ENCODE measurements at regions not wholly inside any gene's neighbourhood (a gene's known extent, or its start where the extent isn't known, plus 50 kb on each side); places are given as distances from the start of the nearest gene placed in this dataset.
"Not testable (repeated sequence)": the region's sequence is repeated elsewhere in the genome, so short reads cannot be mapped to it uniquely, and the experiment has no call there.

DNA sequence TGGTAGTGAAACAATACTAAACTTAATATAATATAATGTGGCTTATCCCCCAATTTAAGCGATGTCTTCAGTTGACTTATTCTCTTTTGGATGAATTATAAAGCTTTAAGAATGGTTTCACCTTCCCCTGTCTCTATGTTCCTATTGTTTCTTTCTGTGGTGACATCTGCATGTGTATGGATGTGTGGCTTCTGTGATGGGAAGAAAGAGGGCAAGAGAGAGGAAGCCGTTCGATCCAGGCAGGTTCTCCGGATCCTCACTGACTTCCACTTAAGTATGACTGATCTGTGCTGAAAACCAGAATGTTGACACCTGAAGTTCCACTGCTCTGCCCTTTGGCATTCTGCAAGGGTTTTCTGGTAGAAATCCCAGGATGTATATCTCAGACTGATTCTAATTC, 1150.8 kb downstream of the STPG2 start:
- no peak for DNase-seq

- peak; percentile 1 to 37 (median 12) for DNase-seq
Measured at GRCh38 chr4:96993560-96993959, 1149.7 kb downstream of the STPG2 start.

DNA sequence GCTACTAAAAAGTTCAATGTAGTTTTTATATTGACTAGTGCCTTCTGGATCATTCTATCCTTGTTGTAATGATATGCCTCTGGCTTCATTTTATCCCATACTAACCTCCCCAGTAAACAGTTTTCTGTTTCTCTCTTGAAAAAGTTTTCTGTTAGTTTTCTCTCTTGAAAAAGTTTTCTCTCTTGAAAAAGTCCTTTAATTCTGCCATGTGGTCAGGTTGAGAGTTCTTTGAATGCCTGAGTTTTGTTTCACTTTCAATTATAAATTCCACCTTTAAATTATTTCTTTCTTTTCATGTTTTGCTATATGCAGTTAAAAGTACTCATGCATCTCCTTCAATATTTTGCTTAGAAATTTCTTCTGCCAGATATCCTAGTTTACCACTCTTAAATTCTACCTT, 1139.6 kb downstream of the STPG2 start:
- no peak for DNase-seq

DNA sequence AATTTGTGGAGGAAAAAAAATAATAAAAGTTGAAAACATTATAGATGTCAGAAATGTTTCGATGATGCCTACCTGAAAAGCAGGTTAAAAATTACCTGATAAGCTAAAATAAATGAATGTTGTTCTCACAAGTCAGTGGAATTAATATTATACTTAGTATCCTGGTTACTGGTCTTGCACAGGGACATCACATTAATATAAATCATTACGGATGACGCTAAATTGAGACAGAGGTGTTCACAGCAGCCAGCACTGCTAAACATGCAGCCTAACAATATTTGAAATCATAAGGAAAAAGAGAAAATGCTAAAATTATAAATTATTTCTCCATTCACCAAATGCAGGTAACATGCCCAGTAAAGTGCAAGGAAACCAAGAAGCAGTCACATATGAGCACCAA, 1130.0 kb downstream of the STPG2 start:
- DNase-seq, result no peak

DNA sequence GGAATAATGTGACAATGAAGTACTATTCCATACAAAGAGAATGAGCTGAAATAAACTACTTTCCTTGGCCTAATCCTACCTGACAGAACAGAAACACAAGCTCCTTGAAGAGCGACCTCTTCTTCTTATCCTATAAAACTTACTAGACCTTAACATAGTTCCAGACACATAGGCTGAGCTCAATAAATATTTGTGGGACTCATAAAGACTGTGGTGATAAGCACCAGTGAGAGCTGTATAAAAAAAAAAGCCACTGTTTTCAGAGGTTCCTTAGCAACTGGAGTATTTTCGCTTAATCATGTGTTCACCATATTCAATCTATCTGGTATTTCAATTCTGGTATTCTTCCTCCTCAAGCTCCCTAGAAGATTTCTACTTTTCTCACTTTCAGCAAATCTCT, 1129.6 kb downstream of the STPG2 start:
- no peak for DNase-seq

DNA sequence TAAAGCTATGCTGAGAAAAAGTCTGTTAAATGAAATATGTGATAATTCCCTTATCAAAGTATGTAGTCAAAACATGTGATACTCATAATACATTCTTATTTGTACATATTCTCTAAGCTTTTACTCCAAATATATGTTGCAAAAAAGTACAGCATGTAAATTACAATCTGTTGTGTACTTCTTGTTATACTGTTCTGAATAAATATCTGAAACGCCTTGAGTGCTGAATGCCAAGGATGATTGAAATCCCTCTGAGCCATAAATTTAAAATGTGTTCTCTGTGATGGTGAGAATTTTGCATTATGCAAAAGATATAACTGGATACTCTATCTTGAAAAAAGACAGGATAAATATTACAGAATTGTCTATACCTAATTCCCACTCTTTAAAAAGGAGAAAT, 1128.0 kb downstream of the STPG2 start:
- no peak for DNase-seq

- DNase-seq, result peak in 1 of 3 experiments; percentile 62
Measured at GRCh38 chr4:97016186-97016907, 1126.9 kb downstream of the STPG2 start.

GRCh38 chr4:97027728-97028410, 1115.4 kb downstream of the STPG2 start:
- peak in 1 of 3 experiments; percentile 62 for DNase-seq

DNA sequence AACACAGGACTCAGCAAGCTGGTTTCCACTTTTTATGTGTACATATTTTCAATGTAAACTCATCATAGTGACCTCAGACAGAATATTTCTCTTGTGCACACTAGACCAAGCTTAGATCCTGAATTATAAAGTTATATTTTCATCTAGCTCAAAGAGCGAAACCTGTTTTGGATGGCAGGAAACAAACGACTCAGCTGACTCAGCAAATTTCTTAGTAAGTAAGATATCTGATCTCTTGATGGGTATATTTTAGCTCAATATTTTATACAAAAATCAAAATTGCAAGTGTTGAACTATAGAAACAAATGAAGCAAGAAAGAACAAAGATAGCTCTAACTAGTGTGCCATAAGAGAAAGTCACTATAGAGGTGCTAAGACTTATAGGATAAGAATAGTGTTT, 1114.5 kb downstream of the STPG2 start:
- DNase-seq, result peak in 1 of 3 experiments; percentile 19

- peak in 1 of 3 experiments; percentile 5 for DNase-seq
Measured at GRCh38 chr4:97037411-97038145, 1105.7 kb downstream of the STPG2 start.

DNA sequence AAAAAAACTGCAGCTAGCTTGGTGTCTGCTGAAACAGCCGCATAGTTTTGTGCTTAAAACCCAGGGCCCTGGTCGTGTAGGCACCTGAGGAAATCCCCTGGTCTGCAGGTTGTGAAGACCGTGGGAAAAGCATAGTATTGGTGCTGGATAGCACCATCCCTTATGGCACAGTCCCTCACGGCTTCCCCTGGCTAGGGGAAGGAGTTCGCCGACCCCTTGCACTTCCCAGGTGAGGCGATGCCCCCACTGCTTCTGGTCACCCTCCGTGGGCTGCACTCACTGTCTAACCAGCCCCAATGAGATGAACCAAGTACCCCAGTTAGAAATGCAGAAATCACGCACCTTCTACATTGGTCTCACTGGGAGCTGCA, 1105.1 kb downstream of the STPG2 start:
- DNase-seq, result no peak

DNA sequence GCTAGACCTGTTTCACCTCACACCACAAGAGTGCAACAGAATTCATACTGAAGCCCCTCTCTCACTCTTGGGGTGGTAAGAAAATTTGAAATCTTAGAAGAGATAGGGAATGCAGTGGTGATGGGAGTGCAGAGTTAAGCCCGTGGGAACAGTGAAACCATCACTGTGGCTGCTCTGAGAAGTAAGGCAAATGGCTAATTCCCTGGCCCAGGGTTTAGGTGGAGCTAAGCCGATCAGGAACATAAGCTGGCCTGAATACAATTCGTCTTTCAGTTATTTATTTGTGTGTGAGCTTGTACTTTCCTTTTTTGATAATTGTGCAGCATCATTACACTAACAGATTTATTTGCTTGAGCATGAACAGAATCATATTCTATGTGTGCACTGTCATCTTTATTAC, 1070.6 kb downstream of the STPG2 start:
- DNase-seq, result no peak

DNA sequence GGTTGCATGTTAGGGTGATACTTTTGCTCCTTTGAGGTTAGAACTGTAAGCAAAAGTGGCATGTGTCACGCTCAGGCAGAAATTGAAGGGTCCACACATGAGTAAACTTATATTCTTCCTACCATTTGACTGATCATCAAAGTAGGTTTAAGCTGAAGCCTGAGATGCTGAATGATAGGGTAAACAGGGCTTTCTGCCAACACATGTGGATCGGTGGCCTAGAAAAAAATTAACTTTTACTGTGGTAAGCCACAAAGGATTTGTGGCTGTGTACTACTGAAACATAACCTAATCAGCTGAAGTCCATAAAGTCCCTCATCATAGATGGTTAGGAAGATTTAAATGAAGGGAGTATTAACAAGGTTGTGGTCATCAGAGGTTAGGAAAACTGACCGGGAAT, 1070.1 kb downstream of the STPG2 start:
- peak in 1 of 3 experiments; percentile 47 for DNase-seq

DNA sequence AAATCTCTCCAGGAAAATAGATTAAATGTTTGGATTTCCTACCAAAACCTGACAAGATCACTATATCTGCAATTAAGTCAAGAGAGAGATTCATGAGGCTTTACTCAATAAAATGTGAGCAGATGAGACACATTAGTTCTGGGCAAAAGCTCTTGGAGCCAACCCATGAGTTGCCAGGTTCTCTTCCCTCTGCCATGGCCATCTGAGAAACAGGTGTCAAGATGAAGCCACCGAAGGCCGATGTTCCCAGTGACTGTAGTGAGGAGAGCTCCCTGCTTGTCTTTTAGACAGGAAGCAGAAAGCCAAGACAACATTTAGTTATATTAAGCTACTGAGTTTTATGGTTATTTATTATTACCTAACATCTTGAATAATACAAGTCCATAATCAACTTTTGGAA, 1068.7 kb downstream of the STPG2 start:
- no peak for DNase-seq

DNA sequence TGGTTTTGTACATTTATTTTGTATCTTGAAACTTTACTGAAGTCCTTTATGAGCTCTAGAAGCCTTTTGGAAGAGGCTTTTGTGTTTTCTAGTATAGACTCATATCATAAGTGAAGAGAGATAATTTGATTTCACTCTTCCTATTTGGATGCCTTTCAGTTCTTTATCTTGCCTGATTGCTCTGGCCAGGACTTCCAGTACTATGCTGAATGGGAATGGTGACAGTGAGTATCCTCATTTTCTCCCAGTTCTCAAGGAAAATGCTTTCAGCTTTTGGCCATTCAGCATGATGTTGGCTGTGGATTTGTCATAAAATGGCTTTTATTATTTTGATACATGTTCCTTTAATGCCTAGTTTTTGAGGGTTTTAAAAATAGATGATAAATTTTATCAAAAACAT, 1061.3 kb downstream of the STPG2 start:
- DNase-seq, result no peak

DNA sequence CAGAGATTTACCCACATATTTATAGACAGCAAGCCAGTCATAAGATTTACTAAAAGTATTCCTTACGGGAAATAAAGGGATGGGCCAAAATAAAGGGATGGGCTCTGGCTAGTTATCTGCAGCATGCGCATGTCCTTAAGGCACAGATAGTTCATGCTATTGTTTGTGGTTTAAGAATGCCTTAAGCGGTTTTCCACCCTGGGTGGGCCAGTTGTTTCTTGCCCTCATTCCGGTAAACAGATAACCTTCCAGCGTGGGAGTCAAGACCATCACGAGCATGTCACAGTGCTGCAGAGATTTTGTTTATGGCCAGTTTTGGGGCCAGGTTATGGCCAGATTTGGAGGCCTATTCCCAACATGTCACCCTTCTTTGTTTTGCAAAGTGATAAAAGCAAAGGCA, 1046.2 kb downstream of the STPG2 start:
- not testable (repeated sequence) for DNase-seq

DNA sequence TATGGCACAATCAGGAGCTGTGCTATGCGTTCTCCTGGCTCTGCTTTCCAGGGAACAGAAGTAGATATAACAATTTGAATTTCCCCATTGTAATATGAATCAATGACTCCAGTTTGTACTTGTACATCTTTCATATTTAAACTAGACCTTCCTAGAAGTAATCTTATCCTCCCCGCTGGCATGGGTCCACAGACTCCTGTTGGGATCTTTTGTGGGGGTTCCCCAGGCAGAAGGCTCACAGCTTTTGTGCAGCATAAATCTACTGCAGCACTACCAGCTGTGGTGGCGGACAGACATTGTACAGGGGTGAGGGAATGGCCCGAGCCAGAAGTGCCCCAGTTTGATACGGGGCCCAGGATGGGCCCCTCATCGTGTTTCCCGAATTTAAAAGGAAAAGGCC, 1042.1 kb downstream of the STPG2 start:
- DNase-seq, result not testable (repeated sequence)

DNA sequence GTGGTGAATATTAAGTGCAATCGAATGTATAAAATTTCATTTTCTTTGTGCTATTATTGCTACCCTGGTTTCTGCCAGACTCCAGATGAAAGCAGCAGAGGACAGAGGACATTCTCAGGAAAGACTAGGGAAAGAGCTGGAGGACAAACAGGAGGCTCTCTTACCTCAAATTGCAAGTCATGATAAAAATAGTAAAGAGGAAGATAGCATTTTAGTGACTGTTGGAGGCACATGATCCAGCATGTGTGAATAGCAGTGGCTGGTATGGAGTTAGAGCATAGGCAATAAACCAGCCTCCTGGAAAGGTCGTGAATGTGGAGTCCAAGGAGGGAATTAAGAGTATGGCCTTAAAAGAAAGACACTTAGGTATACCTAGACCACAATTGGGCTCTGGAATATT, 1040.0 kb downstream of the STPG2 start:
- no peak for DNase-seq

- no peak for DNase-seq
Measured at GRCh38 chr4:97104006-97104405, 1039.3 kb downstream of the STPG2 start.

GRCh38 chr4:97104666-97105065, 1038.6 kb downstream of the STPG2 start:
- DNase-seq, result no peak

- DNase-seq, result peak in 1 of 3 experiments; percentile 21
Measured at GRCh38 chr4:97105347-97106099, 1037.8 kb downstream of the STPG2 start.

DNA sequence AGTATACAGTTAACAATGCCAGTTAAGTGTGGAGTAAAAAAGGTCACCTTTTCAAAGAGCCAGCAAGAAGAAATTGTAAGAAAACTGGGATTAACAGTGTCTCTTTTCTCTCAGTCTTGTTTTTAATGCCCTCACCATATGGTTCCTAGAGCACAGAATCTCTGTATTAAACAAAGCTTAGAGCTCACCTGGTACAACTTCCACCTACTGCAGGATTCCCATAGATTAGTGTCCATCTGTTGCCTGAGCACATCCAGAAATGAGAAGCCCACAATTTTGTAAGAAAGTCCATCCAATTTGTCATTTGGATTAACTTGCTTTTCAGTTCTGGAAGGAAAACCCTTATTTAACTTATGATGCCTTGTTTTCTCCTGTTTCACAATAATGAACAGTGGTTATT, 1037.1 kb downstream of the STPG2 start:
- no peak for DNase-seq

GRCh38 chr4:97110506-97110905, 1032.8 kb downstream of the STPG2 start:
- no peak for DNase-seq

Data from NCI-H1417 (cell line).